ENCODE measurements at regions not wholly inside any gene's neighbourhood (a gene's known extent, or its start where the extent isn't known, plus 50 kb on each side); places are given as distances from the start of the nearest gene placed in this dataset.
"Not testable (repeated sequence)": the region's sequence is repeated elsewhere in the genome, so short reads cannot be mapped to it uniquely, and the experiment has no call there.

DNA sequence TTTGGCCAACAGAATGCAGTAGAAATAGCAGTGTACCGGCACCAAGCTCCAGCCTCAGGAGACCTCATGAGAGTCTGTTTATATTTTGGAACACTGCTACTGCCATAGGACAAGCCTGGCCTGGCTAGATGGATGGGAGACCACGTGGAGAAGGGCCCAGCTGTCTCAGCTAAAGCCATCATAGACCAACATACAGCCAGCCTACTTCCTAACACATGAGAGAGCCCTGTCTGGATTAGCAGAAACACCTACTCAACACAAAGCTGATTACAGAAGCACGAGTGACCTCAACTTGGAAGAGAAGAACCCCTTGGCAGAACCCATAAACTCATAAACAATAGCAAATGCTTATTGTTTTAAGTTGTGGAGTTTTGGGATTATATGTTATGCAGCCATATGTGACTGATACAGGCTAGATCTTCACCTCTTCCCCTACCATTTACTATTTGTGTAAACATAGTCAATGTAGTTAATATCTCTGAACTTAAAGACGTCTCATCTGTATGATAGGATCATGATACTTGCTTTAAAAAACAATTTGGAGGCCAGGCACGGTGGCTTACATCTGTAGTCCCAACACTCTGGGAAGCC is 199.4 kb upstream of the ZNF217 start:
- TF ChIP-seq, protein P1, sequence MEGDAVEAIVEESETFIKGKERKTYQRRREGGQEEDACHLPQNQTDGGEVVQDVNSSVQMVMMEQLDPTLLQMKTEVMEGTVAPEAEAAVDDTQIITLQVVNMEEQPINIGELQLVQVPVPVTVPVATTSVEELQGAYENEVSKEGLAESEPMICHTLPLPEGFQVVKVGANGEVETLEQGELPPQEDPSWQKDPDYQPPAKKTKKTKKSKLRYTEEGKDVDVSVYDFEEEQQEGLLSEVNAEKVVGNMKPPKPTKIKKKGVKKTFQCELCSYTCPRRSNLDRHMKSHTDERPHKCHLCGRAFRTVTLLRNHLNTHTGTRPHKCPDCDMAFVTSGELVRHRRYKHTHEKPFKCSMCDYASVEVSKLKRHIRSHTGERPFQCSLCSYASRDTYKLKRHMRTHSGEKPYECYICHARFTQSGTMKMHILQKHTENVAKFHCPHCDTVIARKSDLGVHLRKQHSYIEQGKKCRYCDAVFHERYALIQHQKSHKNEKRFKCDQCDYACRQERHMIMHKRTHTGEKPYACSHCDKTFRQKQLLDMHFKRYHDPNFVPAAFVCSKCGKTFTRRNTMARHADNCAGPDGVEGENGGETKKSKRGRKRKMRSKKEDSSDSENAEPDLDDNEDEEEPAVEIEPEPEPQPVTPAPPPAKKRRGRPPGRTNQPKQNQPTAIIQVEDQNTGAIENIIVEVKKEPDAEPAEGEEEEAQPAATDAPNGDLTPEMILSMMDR (IDR thresholded peaks at IDR 0.05; ENCODE audit: unreplicated experiment) = no peak

DNA sequence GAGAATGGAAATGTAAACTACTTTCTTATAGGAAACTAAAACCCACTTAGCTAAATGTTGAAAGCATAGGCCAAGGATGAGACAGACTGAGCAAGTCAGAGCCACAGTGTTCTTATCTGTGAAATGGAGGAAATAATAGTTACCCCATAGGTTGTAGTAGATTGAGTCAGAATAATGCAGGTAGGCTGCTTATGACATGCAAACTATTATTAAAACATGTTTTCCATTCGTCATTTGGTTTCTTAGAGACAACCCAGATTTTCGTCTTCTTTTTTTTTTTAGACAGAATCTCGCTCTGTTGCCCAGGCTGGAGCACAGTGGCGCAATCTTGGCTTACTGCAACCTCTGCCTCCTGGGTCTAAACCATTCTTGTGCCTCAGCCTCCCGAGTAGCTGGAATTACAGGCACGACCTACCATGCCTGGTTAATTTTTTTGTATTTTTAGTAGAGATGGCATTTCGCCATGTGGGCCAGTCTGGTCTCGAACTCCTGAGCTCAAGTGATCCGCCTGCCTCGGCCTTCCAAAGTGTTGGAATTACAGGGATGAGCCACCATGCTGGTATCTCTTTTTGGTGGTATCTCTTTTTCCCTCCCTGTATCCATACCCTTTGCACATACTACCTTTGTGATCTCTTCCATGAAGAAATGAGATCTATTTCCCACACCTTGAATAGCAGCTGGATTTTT is 196.5 kb upstream of the ZNF217 start:
- TF ChIP-seq, protein P1 (IDR thresholded peaks at IDR 0.05; ENCODE audit: unreplicated experiment) = no peak
- Mint-ChIP-seq H3K4me3 (ENCODE audit: unreplicated experiment) (no peak overlapping the region), H3K27me3 (ENCODE audit: unreplicated experiment) (peaks cover 4% of the 10 kb centered on the region), H3K9me3 (ENCODE audit: unreplicated experiment) (no peaks in the 10 kb centered on the region), H3K36me3 (ENCODE audit: low read depth, unreplicated experiment) (no peaks in the 10 kb centered on the region), H3K4me1 (ENCODE audit: unreplicated experiment) (peaks cover 17% of the 10 kb centered on the region), H3K27ac (ENCODE audit: unreplicated experiment) (no peak overlapping the region)
- DNase-seq (ENCODE audit: low spot score) = no peak

More for the DNA sequence above, 199.4 kb upstream of the ZNF217 start:
- Mint-ChIP-seq H3K27ac (ENCODE audit: unreplicated experiment) (no peak overlapping the region), H3K27me3 (ENCODE audit: unreplicated experiment) (peaks cover 4% of the 10 kb centered on the region), H3K4me3 (ENCODE audit: unreplicated experiment) (no peak overlapping the region), H3K36me3 (ENCODE audit: low read depth, unreplicated experiment) (no peaks in the 10 kb centered on the region), H3K9me3 (ENCODE audit: unreplicated experiment) (no peaks in the 10 kb centered on the region), H3K4me1 (ENCODE audit: unreplicated experiment) (peaks cover 14% of the 10 kb centered on the region)
- no peak for DNase-seq (ENCODE audit: low spot score)

DNA sequence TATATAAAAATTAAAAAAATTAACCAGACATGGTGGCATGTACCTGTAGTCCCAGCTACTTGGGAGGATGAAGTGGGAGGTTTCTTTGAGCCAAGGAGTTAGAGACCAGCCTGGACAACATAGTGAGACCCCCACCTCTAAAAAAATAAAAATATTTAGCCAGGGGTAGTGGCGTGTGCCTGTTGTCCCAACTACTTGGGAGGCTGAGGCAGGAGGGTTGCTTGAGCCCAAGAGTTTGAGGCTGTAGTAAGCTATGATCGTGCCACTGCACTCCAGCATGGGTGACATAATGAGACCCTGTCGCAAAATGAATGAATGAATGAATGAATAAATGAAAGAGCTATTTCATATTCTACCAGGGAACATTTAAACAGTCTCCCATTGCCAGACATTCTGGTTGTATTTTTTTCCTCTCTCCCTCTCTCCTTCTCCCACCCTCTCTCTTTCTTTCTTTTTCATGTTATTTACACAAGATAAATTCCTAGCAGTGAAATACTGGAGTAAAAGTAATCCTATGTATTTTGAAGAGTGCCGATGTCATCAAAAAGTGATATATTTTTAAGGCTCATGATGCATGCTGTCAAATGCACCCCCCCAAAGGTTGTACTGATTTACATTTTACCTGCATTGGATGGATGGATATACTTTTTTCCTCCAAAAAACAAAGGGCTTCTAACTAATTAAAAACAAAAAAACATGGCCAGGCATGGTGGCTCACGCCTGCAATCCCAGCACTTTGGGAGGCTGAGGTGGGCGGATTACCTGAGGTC is 194.8 kb upstream of the ZNF217 start:
- Mint-ChIP-seq H3K27me3 (ENCODE audit: unreplicated experiment) (peaks cover 4% of the 10 kb centered on the region), H3K27ac (ENCODE audit: unreplicated experiment) (no peak overlapping the region), H3K4me1 (ENCODE audit: unreplicated experiment) (peaks cover 15% of the 10 kb centered on the region), H3K4me3 (ENCODE audit: unreplicated experiment) (no peak overlapping the region), H3K36me3 (ENCODE audit: low read depth, unreplicated experiment) (no peaks in the 10 kb centered on the region), H3K9me3 (ENCODE audit: unreplicated experiment) (no peaks in the 10 kb centered on the region)
- no peak for DNase-seq (ENCODE audit: low spot score)
- TF ChIP-seq, protein P1 (IDR thresholded peaks at IDR 0.05; ENCODE audit: unreplicated experiment) = no peak

DNA sequence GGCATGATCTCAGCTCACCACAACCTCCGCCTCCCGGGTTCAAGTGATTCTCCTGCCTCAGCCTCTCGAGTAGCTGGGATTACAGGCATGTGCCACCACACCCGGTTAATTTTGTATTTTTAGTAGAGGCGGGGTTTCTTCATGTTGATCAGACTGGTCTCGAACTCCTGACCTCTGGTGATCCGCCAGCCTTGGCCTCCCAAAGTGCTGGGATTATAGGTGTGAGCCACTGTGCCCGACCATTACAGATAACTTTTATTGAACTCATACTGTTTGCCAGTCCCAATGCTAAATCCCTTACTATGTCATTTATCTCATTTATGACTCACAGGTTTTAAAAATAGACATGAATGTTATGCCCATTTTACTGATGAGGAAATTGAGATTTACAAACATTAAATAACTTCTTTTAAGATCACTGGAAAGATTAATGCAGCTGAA is 193.9 kb upstream of the ZNF217 start:
- peaks cover 10% of the 10 kb centered on the region for H3K4me1 Mint-ChIP-seq (ENCODE audit: unreplicated experiment)
- H3K27ac Mint-ChIP-seq (ENCODE audit: unreplicated experiment); H3K36me3 Mint-ChIP-seq (ENCODE audit: low read depth, unreplicated experiment); H3K27me3 Mint-ChIP-seq (ENCODE audit: unreplicated experiment); H3K4me3 Mint-ChIP-seq (ENCODE audit: unreplicated experiment); DNase-seq (ENCODE audit: low spot score); H3K9me3 Mint-ChIP-seq (ENCODE audit: unreplicated experiment): not testable (repeated sequence)

DNA sequence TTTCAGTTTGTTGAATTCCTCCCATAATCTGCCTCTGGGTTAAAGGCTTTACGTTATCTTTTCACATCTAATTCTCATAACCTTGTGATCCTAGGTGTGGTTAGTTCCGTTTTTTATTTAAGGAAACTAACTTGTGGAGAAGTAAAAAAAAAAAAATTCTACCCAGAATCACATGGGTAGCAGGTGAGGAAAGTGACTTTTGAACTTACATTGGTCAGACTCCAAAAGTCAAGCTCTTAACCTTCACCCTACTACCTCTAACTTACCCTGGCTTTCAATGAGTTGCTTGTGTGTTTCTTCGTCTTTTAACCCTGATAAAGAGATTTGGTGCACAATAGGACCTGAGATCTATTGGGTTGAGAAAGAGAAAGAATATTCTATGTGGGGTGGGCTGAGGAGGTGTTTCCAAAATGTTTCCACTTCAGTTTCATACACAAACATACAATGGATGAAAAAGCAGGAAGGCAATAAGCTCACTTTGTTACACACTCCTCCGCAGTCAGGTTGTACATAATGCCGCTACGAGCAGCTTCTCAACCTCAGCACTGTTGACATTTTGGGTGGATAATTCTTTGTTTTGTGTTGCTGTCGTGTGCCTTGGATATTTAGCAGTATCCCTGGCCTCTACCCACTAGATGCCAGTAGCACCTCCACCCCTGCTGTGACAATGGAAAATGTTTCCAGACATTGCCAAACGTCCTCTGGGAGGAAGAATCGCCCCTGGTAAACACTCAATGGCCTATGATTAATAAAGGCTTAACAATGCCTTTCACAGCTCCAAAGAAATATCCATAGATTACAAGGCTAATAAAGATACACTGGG is 193.0 kb upstream of the ZNF217 start:
- Mint-ChIP-seq H3K27me3 (ENCODE audit: unreplicated experiment) (no peaks in the 10 kb centered on the region), H3K27ac (ENCODE audit: unreplicated experiment) (no peak overlapping the region), H3K4me1 (ENCODE audit: unreplicated experiment) (peaks cover 10% of the 10 kb centered on the region), H3K36me3 (ENCODE audit: low read depth, unreplicated experiment) (no peaks in the 10 kb centered on the region), H3K4me3 (ENCODE audit: unreplicated experiment) (no peak overlapping the region), H3K9me3 (ENCODE audit: unreplicated experiment) (no peaks in the 10 kb centered on the region)
- no peak for DNase-seq (ENCODE audit: low spot score)
- TF ChIP-seq, protein P1 (IDR thresholded peaks at IDR 0.05; ENCODE audit: unreplicated experiment) = no peak
